Upper lobe of left lung (tissue), 6 donors: ENCODE measurements at regions not wholly inside any gene's neighbourhood (a gene's known extent, or its start where the extent isn't known, plus 50 kb on each side); places are given as distances from the start of the nearest gene placed in this dataset.

Source experiments
- ATAC-seq, 2 donors: fragments of 200-7000 bp; cut with Tn5 transposase; one replicate each; pipeline ENCODE4 v1.9.1; 2022; ENCODE audit warnings: mild to moderate bottlenecking in 2 of 2, moderate library complexity in 2 of 2; ENCODE audit not compliant: low FRiP score in 2 of 2
- DNase-seq, 2 donors: peaks; one replicate each; pipeline ENCODE4 v3.0.0-alpha.2; 2019 to 2020
- H3K27ac ChIP-seq, 4 donors: fragments of 200-600 bp; sonication (generic); one replicate each; pipeline ENCODE4 v1.5.1; 2016 to 2019
- H3K27me3 ChIP-seq, 4 donors: fragments of 200-600 bp; sonication (generic); one replicate each; pipeline ENCODE4 v1.5.1; 2017 to 2019
- H3K36me3 ChIP-seq, 4 donors: fragments of 200-600 bp; sonication (generic); one replicate each; pipeline ENCODE4 v1.5.1; 2016 to 2019
- H3K4me1 ChIP-seq, 4 donors: fragments of 200-600 bp; sonication (generic); one replicate each; pipeline ENCODE4 v1.5.1; 2018 to 2019
- H3K4me3 ChIP-seq, 4 donors: fragments of 200-600 bp; sonication (generic); one replicate each; pipeline ENCODE4 v1.5.1; 2017 to 2019; ENCODE audit warnings: mild to moderate bottlenecking in 2 of 4, moderate library complexity in 1 of 4
- H3K9me3 ChIP-seq, 4 donors: fragments of 200-600 bp; sonication (generic); one replicate each; pipeline ENCODE4 v1.5.1; 2018 to 2019
- EP300 ChIP-seq, 4 donors: sonication (generic); formaldehyde crosslinking; IDR thresholded peaks; one replicate each; pipeline ENCODE4 v1.5.1; 2017; ENCODE audit warnings: antibody characterized with exemption in 4 of 4, control low read depth in 2 of 4
- POLR2A ChIP-seq, 4 donors: fragments of 450-650 bp; IDR thresholded peaks; one replicate each; pipeline ENCODE4 v1.5.1; 2016 to 2017; ENCODE audit warnings: antibody characterized with exemption in 4 of 4, mild to moderate bottlenecking in 2 of 4
- POLR2AphosphoS5 ChIP-seq, 2 donors: sonication (generic); formaldehyde crosslinking; IDR thresholded peaks; one replicate each; pipeline ENCODE4 v1.5.1; 2017; ENCODE audit warnings: antibody characterized with exemption in 2 of 2
- WGBS, 2 donors: methylation state at CpG; one replicate each; pipeline ENCODE4 v1.1.5; 2017 to 2018; 5-methylcytosine and 5-hydroxymethylcytosine counted together
- TF ChIP-seq, protein P1 (sequence below), 6 experiments: fragments of 450-650 bp in 4 of 6; fragments of 200-600 bp in 2 of 6; sonication (generic) in 2 of 6; IDR thresholded peaks; one replicate each; pipeline ENCODE4 v1.5.1; 2016 to 2019; ENCODE audit warnings: antibody characterized with exemption in 6 of 6
- donor health status: DM: no; HTN: no; CAD: no; lungs with moderate emphysema.
- donor health status: DM: no; HTN: yes; CAD: no; lungs with severe emphysema.

DNA sequence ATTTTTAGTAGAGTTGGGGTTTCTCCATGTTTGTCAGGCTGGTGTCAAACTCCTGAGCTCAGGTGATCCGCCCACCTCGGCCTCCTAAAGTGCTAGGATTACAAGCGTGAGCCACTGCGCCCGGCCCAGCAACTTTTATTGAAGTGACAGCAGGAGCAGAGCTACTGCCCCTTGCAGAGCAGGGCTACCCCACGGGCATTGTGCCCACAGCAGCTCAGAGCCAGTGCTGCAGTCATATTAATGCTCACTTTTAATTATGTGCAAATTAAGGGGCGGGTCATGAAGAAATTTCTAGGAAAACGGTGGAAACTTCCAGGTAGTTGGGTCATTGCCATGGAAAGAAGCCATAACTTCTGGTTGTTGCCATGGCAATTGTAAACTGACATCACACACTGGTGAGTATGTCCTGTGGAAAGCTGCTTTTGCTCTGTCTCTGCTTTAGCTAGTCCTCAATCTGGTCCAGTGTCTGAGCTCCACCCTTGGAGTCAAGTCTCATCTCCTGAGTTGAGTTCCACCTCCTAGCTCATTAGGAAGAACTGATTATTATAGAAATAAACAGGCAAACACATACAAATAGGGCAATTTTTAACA, 127.3 kb upstream of the ADGRL4 start:
- DNase-seq (peak in 1 of 2 donors; percentile 10), ATAC-seq (no peak)
- Histone ChIP-seq H3K4me1 (no peaks in the 10 kb centered on the region), H3K27ac (no peak overlapping the region), H3K27me3 (no peaks in the 10 kb centered on the region), H3K4me3 (no peak overlapping the region), H3K36me3 (no peaks in the 10 kb centered on the region), H3K9me3 (no peaks in the 10 kb centered on the region)
- TF ChIP-seq, protein P1, sequence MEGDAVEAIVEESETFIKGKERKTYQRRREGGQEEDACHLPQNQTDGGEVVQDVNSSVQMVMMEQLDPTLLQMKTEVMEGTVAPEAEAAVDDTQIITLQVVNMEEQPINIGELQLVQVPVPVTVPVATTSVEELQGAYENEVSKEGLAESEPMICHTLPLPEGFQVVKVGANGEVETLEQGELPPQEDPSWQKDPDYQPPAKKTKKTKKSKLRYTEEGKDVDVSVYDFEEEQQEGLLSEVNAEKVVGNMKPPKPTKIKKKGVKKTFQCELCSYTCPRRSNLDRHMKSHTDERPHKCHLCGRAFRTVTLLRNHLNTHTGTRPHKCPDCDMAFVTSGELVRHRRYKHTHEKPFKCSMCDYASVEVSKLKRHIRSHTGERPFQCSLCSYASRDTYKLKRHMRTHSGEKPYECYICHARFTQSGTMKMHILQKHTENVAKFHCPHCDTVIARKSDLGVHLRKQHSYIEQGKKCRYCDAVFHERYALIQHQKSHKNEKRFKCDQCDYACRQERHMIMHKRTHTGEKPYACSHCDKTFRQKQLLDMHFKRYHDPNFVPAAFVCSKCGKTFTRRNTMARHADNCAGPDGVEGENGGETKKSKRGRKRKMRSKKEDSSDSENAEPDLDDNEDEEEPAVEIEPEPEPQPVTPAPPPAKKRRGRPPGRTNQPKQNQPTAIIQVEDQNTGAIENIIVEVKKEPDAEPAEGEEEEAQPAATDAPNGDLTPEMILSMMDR (IDR thresholded peaks at IDR 0.05) = no peak
- TF ChIP-seq EP300 (IDR thresholded peaks at IDR 0.05) (no peak), POLR2A (IDR thresholded peaks at IDR 0.05) (no peak)
- 90 to 91% methylated on average over 6 to 8 of the region's 8 CpGs for WGBS, 2 donors

DNA sequence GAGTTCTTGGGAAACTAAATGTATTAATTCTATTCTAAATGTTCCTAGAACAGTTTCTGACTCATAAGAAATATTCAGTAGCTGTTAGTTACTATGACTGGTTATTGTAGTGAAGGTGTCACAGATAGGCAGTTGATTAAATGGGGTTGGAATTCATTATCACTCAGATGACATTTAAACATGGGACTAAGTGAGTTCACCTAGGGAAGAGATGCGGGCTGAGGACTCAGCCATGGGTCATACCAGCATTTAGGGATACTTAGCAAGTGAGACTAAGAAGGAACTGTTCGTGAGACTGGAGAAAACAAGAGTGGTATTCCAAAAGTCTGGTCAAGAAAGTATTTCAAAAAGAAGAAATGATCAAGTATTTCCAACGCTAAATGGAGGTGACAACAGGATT, 125.1 kb upstream of the ADGRL4 start:
- no peak overlapping the region for H3K27ac ChIP-seq
- H3K9me3 ChIP-seq = no peaks in the 10 kb centered on the region
- ATAC-seq = no peak
- 59 to 69% methylated on average over 3 of the region's 3 CpGs for WGBS, 2 donors
- H3K36me3 ChIP-seq = no peaks in the 10 kb centered on the region
- H3K4me1 ChIP-seq = no peaks in the 10 kb centered on the region
- H3K4me3 ChIP-seq = no peak overlapping the region
- DNase-seq = no peak
- TF ChIP-seq POLR2A (IDR thresholded peaks at IDR 0.05) = no peak
- no peak for TF ChIP-seq EP300 (IDR thresholded peaks at IDR 0.05)
- no peak for TF ChIP-seq POLR2AphosphoS5 (IDR thresholded peaks at IDR 0.05)
- TF ChIP-seq, protein P1 (IDR thresholded peaks at IDR 0.05) = no peak
- no peaks in the 10 kb centered on the region for H3K27me3 ChIP-seq

DNA sequence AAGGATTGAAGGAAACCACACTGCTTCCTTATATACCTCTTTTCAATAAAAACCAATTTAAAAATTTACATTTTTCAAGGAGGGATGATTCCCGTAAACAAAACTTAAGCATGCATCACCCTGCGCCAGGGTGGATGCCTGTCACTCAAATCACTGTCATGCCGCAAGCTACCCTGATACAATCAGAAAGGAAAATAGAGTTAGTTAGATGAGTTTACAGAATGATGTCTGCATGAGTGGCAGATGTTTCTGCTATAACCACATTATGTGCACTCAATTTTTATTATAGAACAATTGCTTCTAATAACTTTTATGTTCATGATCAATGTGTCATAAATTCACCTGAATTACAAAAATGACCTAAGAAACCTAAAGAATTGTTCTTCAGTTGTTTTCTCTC, 123.4 kb upstream of the ADGRL4 start:
- Histone ChIP-seq H3K9me3 (no peaks in the 10 kb centered on the region), H3K36me3 (no peaks in the 10 kb centered on the region), H3K4me3 (no peak overlapping the region), H3K27me3 (no peaks in the 10 kb centered on the region), H3K27ac (no peak overlapping the region), H3K4me1 (no peaks in the 10 kb centered on the region)
- no peak for DNase-seq
- WGBS, 2 donors = 58 to 82% methylated on average over 3 of the region's 3 CpGs
- no peak for ATAC-seq
- TF ChIP-seq, protein P1 (IDR thresholded peaks at IDR 0.05) = no peak

DNA sequence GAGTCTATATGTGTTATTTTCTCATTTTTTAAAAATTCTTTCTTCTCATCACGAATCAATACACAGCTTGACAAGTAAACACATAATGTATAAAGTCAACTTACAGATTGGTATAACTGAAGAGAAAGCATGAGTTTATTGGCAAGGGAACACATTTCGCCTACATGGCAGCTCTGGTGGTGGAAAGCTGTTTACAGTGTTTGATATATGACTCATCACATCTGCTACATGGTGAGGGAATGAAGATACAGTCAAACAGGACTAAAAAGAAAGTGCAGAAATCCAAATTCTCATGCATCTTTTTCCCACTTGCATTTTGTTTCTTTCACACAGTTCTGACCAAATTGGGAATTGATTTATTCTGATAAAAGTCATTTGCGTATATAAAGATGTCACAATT, 122.2 kb upstream of the ADGRL4 start:
- no peaks in the 10 kb centered on the region for H3K36me3 ChIP-seq
- H3K4me1 ChIP-seq = no peaks in the 10 kb centered on the region
- TF ChIP-seq POLR2AphosphoS5 (IDR thresholded peaks at IDR 0.05) (no peak), EP300 (IDR thresholded peaks at IDR 0.05) (no peak)
- TF ChIP-seq, protein P1 (IDR thresholded peaks at IDR 0.05) = no peak
- H3K27me3 ChIP-seq = no peaks in the 10 kb centered on the region
- no peak overlapping the region for H3K27ac ChIP-seq
- no peaks in the 10 kb centered on the region for H3K9me3 ChIP-seq
- no peak for ATAC-seq
- no peak overlapping the region for H3K4me3 ChIP-seq
- 69 to 75% methylated on average over 3 of the region's 3 CpGs for WGBS, 2 donors
- DNase-seq = no peak

DNA sequence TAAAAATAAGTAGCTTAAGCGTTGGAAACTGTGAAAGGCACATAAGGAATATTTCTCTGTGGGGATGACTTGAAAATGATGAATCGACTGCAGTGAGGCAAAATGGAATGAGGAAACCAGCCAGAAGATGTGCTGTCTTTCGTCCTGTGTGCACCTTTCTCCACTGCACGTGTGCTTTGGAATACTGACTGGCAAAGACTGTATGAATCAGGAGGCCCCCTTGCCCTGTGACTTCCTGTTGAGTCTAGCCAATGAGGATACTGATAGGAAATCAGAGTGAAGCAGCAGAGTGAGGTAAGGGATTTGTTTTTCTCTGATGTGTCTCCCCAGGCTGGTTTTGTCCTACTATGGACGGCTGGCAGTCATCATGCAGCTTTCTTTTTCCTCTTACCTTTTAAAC, 118.2 kb upstream of the ADGRL4 start:
- Histone ChIP-seq H3K36me3 (no peaks in the 10 kb centered on the region), H3K9me3 (no peaks in the 10 kb centered on the region), H3K4me1 (no peaks in the 10 kb centered on the region), H3K27me3 (no peaks in the 10 kb centered on the region), H3K27ac (no peak overlapping the region), H3K4me3 (no peak overlapping the region)
- TF ChIP-seq, protein P1 (IDR thresholded peaks at IDR 0.05) = no peak
- TF ChIP-seq EP300 (IDR thresholded peaks at IDR 0.05) (no peak), POLR2A (IDR thresholded peaks at IDR 0.05) (no peak), POLR2AphosphoS5 (IDR thresholded peaks at IDR 0.05) (no peak)
- WGBS, 2 donors = 71 to 76% methylated on average over 5 of the region's 5 CpGs
- no peak for DNase-seq
- no peak for ATAC-seq
